Thymus (tissue), 11 donors: ENCODE measurements at regions not wholly inside any gene's neighbourhood (a gene's known extent, or its start where the extent isn't known, plus 50 kb on each side); places are given as distances from the start of the nearest gene placed in this dataset.

ENCODE experiments used
- DNase-seq, 9 donors: peaks; one replicate each; pipeline ENCODE4 v3.0.0-alpha.2; 2013; ENCODE audit warnings: low spot score in 9 of 9, low read depth in 6 of 9, missing footprints in 1 of 9
- H3K27ac ChIP-seq, 2 donors: one replicate each; pipeline ENCODE4 v1.5.1; 2013; ENCODE audit warnings: control low read depth in 1 of 2, low read depth in 1 of 2, low read length in 1 of 2, mild to moderate bottlenecking in 1 of 2, moderate library complexity in 1 of 2
- H3K27me3 ChIP-seq, 2 donors: one replicate each; pipeline ENCODE4 v1.5.1; 2013; ENCODE audit warnings: low read length in 1 of 2; ENCODE audit not compliant: control insufficient read depth in 2 of 2, insufficient read depth in 1 of 2
- H3K36me3 ChIP-seq, 2 donors: one replicate each; pipeline ENCODE4 v1.5.1; 2013; ENCODE audit warnings: low read length in 1 of 2, mild to moderate bottlenecking in 1 of 2, moderate library complexity in 1 of 2; ENCODE audit not compliant: control insufficient read depth in 2 of 2, insufficient read depth in 2 of 2
- H3K4me1 ChIP-seq, 2 donors: one replicate each; pipeline ENCODE4 v1.5.1; 2013; ENCODE audit warnings: low read length in 2 of 2; ENCODE audit not compliant: control insufficient read depth in 2 of 2, insufficient read depth in 2 of 2
- H3K4me3 ChIP-seq, 2 donors: one replicate each; pipeline ENCODE4 v1.5.1; 2013; ENCODE audit warnings: low read length in 2 of 2, control low read depth in 1 of 2, mild to moderate bottlenecking in 1 of 2
- H3K9me3 ChIP-seq, 2 donors: one replicate each; pipeline ENCODE4 v1.5.1; 2013; ENCODE audit warnings: low read length in 1 of 2, mild to moderate bottlenecking in 1 of 2; ENCODE audit not compliant: control insufficient read depth in 2 of 2, insufficient read depth in 1 of 2
- WGBS: extraction: QIAGEN DNeasy Blood & Tissue Kit; methylation state at CpG from one replicate; pipeline ENCODE4 v1.1.7; 2013; 5-methylcytosine and 5-hydroxymethylcytosine counted together
- donor health status: healthy.

- Histone ChIP-seq H3K4me3 (no peak overlapping the region), H3K4me1 (no peaks in the 10 kb centered on the region), H3K9me3 (no peaks in the 10 kb centered on the region), H3K27ac (no peak overlapping the region), H3K27me3 (no peaks in the 10 kb centered on the region), H3K36me3 (no peaks in the 10 kb centered on the region)
- DNase-seq: no peak
- WGBS: 67% methylated on average over 3 of the region's 3 CpGs
Observed at GRCh38 chr5:164355267-164355830, 849.9 kb downstream of the MAT2B start.

DNA sequence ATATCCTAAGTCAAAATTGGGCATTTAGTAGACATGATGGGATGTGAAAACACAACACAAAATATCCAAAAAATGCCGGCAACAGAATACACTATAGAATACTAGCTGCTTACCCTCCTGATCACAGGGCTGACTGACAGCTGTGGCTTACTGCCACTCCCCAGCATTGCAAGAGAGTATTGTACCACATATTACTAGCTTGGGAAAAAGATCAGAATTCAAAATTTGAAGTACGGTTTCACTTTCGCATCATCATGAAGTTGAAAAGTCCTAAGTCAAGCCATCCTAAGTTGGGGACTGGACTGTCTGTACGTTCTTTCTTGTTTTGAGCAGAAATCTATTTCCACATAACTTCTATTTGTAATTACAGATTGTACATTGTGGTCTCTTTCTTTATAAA is 851.4 kb downstream of the MAT2B start:
- DNase-seq: no peak
- H3K4me3 ChIP-seq: no peak overlapping the region
- WGBS: 89% methylated on average over 4 of the region's 4 CpGs

DNA sequence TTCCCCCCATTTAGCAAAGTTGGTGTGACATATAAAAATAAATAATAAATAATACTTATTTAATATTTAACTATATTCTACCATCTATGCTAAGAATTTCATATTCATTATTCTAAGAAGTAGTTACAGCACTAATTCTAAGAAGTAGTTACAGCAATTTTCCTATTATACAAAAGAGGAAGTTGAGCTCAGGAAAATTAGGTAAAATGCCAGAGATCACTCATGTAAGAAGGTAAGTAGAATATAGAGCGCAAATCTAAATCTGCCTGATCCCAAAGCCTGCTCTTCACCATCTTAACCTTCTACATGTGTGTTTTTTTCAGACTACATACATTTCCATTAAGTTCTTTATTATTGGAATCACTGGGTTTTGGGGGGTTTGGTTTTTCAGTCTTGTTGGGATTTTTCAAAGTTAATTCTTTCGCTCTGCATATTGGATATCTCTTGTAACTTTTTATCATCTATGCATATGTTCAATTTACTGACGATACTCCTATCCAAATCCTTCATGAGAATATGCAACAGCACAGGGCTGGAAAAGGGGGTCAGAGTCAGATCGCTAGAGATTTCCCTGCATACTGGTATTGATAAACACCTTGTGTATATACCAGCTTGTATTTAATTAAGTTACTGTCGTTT is 852.1 kb downstream of the MAT2B start:
- Histone ChIP-seq H3K27me3 (no peaks in the 10 kb centered on the region), H3K27ac (no peak overlapping the region)

More for the DNA sequence above, 851.4 kb downstream of the MAT2B start:
- H3K27me3 ChIP-seq: no peaks in the 10 kb centered on the region
- no peaks in the 10 kb centered on the region for H3K9me3 ChIP-seq
- no peaks in the 10 kb centered on the region for H3K4me1 ChIP-seq
- H3K27ac ChIP-seq: no peak overlapping the region
- no peaks in the 10 kb centered on the region for H3K36me3 ChIP-seq

GRCh38 chr5:164358531-164359259 is 853.3 kb downstream of the MAT2B start:
- no peak for DNase-seq
- WGBS: 69% methylated on average over 4 of the region's 4 CpGs
- no peaks in the 10 kb centered on the region for H3K9me3 ChIP-seq

More for the DNA sequence above, 852.1 kb downstream of the MAT2B start:
- H3K4me1 ChIP-seq: no peaks in the 10 kb centered on the region
- 80% methylated on average over 5 of the region's 5 CpGs for WGBS
- no peak for DNase-seq
- no peaks in the 10 kb centered on the region for H3K36me3 ChIP-seq
- no peak overlapping the region for H3K4me3 ChIP-seq
- H3K9me3 ChIP-seq: no peaks in the 10 kb centered on the region

GRCh38 chr5:164359260-164360255 is 854.1 kb downstream of the MAT2B start:
- Histone ChIP-seq H3K27me3 (no peaks in the 10 kb centered on the region), H3K36me3 (no peaks in the 10 kb centered on the region), H3K27ac (no peak overlapping the region), H3K9me3 (no peaks in the 10 kb centered on the region), H3K4me3 (no peak overlapping the region), H3K4me1 (no peaks in the 10 kb centered on the region)
- no peak for DNase-seq
- 93% methylated on average over 4 of the region's 4 CpGs for WGBS

More at GRCh38 chr5:164358531-164359259, 853.3 kb downstream of the MAT2B start:
- no peaks in the 10 kb centered on the region for H3K36me3 ChIP-seq
- no peak overlapping the region for H3K27ac ChIP-seq
- H3K4me1 ChIP-seq: no peaks in the 10 kb centered on the region
- H3K4me3 ChIP-seq: no peak overlapping the region
- H3K27me3 ChIP-seq: no peaks in the 10 kb centered on the region

- Histone ChIP-seq H3K27me3 (no peaks in the 10 kb centered on the region), H3K27ac (no peak overlapping the region), H3K9me3 (no peaks in the 10 kb centered on the region), H3K4me3 (no peak overlapping the region), H3K36me3 (no peaks in the 10 kb centered on the region), H3K4me1 (no peaks in the 10 kb centered on the region)
- DNase-seq: no peak
- WGBS: 82% methylated on average over 4 of the region's 4 CpGs
Observed at GRCh38 chr5:164360589-164360988, 855.2 kb downstream of the MAT2B start.

DNA sequence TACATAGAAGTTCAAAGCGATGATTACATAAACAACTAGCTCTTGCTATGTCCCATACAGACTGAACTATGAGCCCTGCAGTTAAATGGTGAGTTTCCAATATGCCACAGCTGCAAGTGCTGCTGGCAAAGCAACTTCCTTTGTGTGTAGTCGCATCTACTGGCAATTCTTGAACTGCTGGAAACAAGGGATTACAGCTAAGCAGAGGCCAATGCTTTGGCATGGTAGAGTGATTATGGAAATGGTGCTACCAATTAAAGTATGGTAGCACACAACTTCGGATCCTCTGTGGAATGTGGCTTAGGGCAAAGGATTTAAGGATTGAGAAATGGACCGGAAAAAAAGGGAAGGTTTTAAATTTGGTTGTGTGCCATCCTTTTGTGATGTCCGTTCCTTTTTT is 856.6 kb downstream of the MAT2B start:
- WGBS: 90% methylated on average over 5 of the region's 5 CpGs
- Histone ChIP-seq H3K36me3 (no peaks in the 10 kb centered on the region), H3K4me1 (no peaks in the 10 kb centered on the region)

GRCh38 chr5:164362835-164363234 is 857.4 kb downstream of the MAT2B start:
- H3K27ac ChIP-seq: no peak overlapping the region
- no peak for DNase-seq
- no peak overlapping the region for H3K4me3 ChIP-seq
- H3K9me3 ChIP-seq: no peaks in the 10 kb centered on the region
- no peaks in the 10 kb centered on the region for H3K36me3 ChIP-seq
- H3K27me3 ChIP-seq: no peaks in the 10 kb centered on the region
- H3K4me1 ChIP-seq: no peaks in the 10 kb centered on the region

More for the DNA sequence above, 856.6 kb downstream of the MAT2B start:
- no peak overlapping the region for H3K27ac ChIP-seq
- DNase-seq: no peak
- H3K27me3 ChIP-seq: no peaks in the 10 kb centered on the region
- no peak overlapping the region for H3K4me3 ChIP-seq
- H3K9me3 ChIP-seq: no peaks in the 10 kb centered on the region
